Transverse colon (tissue), 4 donors: ENCODE measurements at regions not wholly inside any gene's neighbourhood (a gene's known extent, or its start where the extent isn't known, plus 50 kb on each side); places are given as distances from the start of the nearest gene placed in this dataset.

ENCODE experiments used
- DNase-seq: peaks from one replicate; pipeline ENCODE4 v3.0.0-alpha.2; 2019
- H3K27ac ChIP-seq, 4 donors: fragments of 200-600 bp; sonication (generic); 2 replicates each; pipeline ENCODE4 v1.5.1; 2016 to 2018; ENCODE audit warnings: inconsistent platforms in 4 of 4
- H3K27me3 ChIP-seq: fragments of 200-600 bp; sonication (generic); 2 replicates; pipeline ENCODE4 v1.5.1; 2017; ENCODE audit warnings: inconsistent platforms
- H3K36me3 ChIP-seq, 4 donors: fragments of 200-600 bp; sonication (generic); 2 replicates each; pipeline ENCODE4 v1.5.1; 2017 to 2019; ENCODE audit warnings: inconsistent platforms in 4 of 4
- H3K4me1 ChIP-seq, 4 donors: fragments of 200-600 bp; sonication (generic); 2 replicates each; pipeline ENCODE4 v1.5.1; 2017 to 2020; ENCODE audit warnings: inconsistent platforms in 4 of 4
- H3K4me3 ChIP-seq, 4 donors: fragments of 200-600 bp; sonication (generic); 1 replicate in 1 of 4; 2 replicates in 3 of 4; pipeline versions ENCODE4 v1.5.1 to v1.6.1; 2017 to 2019; ENCODE audit warnings: inconsistent platforms in 4 of 4
- H3K9me3 ChIP-seq, 2 donors: fragments of 200-600 bp; sonication (generic); 2 replicates each; pipeline ENCODE4 v1.5.1; 2017 to 2019; ENCODE audit warnings: inconsistent platforms in 2 of 2
- EP300 ChIP-seq: sonication (generic); formaldehyde crosslinking; IDR thresholded peaks from one replicate; pipeline ENCODE4 v1.6.1; 2017; ENCODE audit warnings: antibody characterized with exemption, low read depth
- POLR2A ChIP-seq: fragments of 450-650 bp; IDR thresholded peaks from one replicate; pipeline ENCODE4 v1.6.1; 2016; ENCODE audit warnings: antibody characterized with exemption, mild to moderate bottlenecking, moderate library complexity
- POLR2AphosphoS5 ChIP-seq, 3 donors: sonication (generic); formaldehyde crosslinking; IDR thresholded peaks; one replicate each; pipeline ENCODE4 v1.6.1; 2016; ENCODE audit warnings: antibody characterized with exemption in 3 of 3
- WGBS, 2 donors: methylation state at CpG; one replicate each; pipeline ENCODE4 v1.1.5; 2018; ENCODE audit warnings: low coverage in 1 of 2; 5-methylcytosine and 5-hydroxymethylcytosine counted together
- in situ Hi-C, 4 donors: fragments of 200-750 bp; cut with MboI; loops; one replicate each; pipeline versions ENCODE4 v1.15.0 to v1.15.1; 2017; ENCODE audit warnings: low sequenced_read_pairs in 3 of 4, low pct_ligation_motif_present in 1 of 4, low pct_unique_long_range_greater_than_20kb in 1 of 4
- intact Hi-C: fragments of 100-400 bp; cut with DNase I; formaldehyde crosslinking; loops from one replicate; pipeline ENCODE4 v1.15.1; 2023; ENCODE audit warnings: low total_unique reads
- TF ChIP-seq, protein P1 (sequence below), 5 experiments: fragments of 200-600 bp in 3 of 5; fragments of 450-650 bp in 2 of 5; sonication (generic) in 3 of 5; IDR thresholded peaks; 1 replicate in 2 of 5; 2 replicates in 3 of 5; pipeline ENCODE4 v1.5.1; 2016 to 2017; ENCODE audit warnings: antibody characterized with exemption in 5 of 5, inconsistent platforms in 3 of 5, mild to moderate bottlenecking in 2 of 5, moderate library complexity in 1 of 5

DNA sequence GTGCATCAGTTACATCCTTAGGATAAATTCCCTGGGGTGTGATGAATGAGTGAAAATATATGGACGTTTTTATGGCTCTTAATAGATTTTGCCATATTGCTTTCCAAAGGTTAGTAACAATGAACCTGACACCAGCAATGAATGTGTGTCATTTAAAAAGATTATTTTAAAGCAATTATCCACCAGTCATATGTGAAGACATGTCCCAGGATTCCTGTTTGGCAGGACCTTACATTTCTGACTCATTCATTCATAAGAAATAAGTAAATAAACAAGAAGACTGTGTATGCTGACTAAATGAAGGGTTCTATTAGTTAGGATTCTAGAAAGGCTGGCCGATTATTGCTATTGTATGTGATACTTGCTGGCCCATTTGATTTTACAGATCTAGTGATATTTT is 201.5 kb downstream of the SOX2 start:
- in situ Hi-C loops, result no loop called here
- Histone ChIP-seq H3K36me3 (no peaks in the 10 kb centered on the region), H3K4me3 (no peak overlapping the region), H3K27ac (no peak overlapping the region), H3K4me1 (no peaks in the 10 kb centered on the region), H3K27me3 (no peaks in the 10 kb centered on the region), H3K9me3 (no peaks in the 10 kb centered on the region)
- TF ChIP-seq POLR2A (no peak), EP300 (no peak), POLR2AphosphoS5 (IDR thresholded peaks at IDR 0.05) (no peak)
- TF ChIP-seq, protein P1, sequence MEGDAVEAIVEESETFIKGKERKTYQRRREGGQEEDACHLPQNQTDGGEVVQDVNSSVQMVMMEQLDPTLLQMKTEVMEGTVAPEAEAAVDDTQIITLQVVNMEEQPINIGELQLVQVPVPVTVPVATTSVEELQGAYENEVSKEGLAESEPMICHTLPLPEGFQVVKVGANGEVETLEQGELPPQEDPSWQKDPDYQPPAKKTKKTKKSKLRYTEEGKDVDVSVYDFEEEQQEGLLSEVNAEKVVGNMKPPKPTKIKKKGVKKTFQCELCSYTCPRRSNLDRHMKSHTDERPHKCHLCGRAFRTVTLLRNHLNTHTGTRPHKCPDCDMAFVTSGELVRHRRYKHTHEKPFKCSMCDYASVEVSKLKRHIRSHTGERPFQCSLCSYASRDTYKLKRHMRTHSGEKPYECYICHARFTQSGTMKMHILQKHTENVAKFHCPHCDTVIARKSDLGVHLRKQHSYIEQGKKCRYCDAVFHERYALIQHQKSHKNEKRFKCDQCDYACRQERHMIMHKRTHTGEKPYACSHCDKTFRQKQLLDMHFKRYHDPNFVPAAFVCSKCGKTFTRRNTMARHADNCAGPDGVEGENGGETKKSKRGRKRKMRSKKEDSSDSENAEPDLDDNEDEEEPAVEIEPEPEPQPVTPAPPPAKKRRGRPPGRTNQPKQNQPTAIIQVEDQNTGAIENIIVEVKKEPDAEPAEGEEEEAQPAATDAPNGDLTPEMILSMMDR (IDR thresholded peaks at IDR 0.05), result no peak
- intact Hi-C loops, result no loop called here
- no peak for DNase-seq
- WGBS, 2 donors, result 52 to 56% methylated on average over 2 of the region's 2 CpGs

DNA sequence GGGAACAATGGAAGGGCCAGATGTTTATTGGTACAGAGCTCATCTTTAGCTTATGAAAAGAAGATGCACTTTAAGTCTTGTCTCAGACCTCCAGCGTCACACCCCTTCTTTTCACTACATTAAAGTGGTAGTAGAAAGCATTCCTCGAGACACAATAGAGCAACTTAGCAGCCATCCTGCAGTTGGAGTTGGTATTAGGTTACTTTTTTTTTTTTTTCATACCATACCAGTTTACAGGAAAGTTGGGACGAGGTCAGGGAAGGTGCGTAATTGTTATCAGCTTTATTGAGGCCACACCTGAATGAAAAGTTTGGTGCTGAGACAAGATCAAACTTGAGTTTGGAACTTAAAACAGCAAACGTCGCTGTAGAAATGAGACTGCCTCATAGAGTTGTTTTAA is 203.8 kb downstream of the SOX2 start:
- 37 to 54% methylated on average over 5 to 6 of the region's 6 CpGs for WGBS, 2 donors
- in situ Hi-C loops, result no loop called here
- H3K36me3 ChIP-seq, result no peaks in the 10 kb centered on the region
- no peaks in the 10 kb centered on the region for H3K4me1 ChIP-seq
- no peak for DNase-seq
- H3K27ac ChIP-seq, result no peak overlapping the region
- H3K9me3 ChIP-seq, result no peaks in the 10 kb centered on the region
- H3K4me3 ChIP-seq, result no peak overlapping the region
- no peak for TF ChIP-seq POLR2A
- TF ChIP-seq EP300, result no peak
- no peak for TF ChIP-seq POLR2AphosphoS5 (IDR thresholded peaks at IDR 0.05)
- TF ChIP-seq, protein P1 (IDR thresholded peaks at IDR 0.05), result no peak
- intact Hi-C loops, result no loop called here
- no peaks in the 10 kb centered on the region for H3K27me3 ChIP-seq

DNA sequence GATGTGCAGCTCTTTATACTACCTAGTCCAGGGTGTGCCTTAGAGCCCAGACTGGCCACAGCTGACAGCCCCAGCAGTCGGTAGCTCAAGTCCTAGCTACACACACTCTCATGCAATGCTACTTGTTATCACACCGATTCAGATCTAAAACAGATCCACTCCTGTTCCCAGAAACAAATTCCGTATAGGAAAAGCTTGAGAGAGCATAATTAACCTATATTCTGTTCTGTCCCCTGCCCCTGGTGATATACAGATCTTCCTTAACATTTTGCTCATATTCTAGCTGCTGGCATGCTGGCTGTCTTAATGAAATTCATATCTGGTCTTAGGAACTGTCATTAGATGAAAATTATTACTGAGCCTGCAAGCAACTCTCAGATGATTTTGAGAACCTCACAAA is 204.3 kb downstream of the SOX2 start:
- no peaks in the 10 kb centered on the region for H3K36me3 ChIP-seq
- no peaks in the 10 kb centered on the region for H3K9me3 ChIP-seq
- H3K4me3 ChIP-seq, result no peak overlapping the region
- intact Hi-C loops (no loop called here), in situ Hi-C loops (no loop called here)
- H3K27ac ChIP-seq, result no peak overlapping the region
- H3K4me1 ChIP-seq, result no peaks in the 10 kb centered on the region
- TF ChIP-seq, protein P1 (IDR thresholded peaks at IDR 0.05), result no peak
- TF ChIP-seq EP300 (no peak), POLR2A (no peak), POLR2AphosphoS5 (IDR thresholded peaks at IDR 0.05) (no peak)
- DNase-seq, result no peak
- H3K27me3 ChIP-seq, result no peaks in the 10 kb centered on the region
- WGBS, 2 donors, result 40 to 71% methylated on average over 1 to 3 of the region's 3 CpGs

DNA sequence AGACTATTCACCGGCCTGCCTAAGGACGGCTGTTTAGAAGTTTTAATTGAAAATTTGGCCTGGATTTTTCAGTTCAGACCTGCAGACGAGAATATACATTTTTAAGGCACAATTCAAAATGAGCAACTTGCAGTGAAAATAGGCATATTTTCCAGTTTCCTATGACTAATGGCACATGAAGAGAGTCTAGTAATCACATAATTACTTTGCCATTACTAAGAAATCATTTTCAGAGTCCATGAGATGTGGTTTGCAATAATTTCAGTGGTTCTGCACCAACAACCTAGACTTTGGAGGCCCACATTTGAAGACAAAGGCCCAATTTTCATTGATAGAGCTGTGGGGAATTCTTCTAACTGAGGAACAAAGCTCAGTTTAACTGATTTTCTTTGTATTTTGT is 205.3 kb downstream of the SOX2 start:
- Histone ChIP-seq H3K4me1 (no peaks in the 10 kb centered on the region), H3K27me3 (no peaks in the 10 kb centered on the region), H3K27ac (no peak overlapping the region), H3K36me3 (no peaks in the 10 kb centered on the region), H3K4me3 (no peak overlapping the region), H3K9me3 (no peaks in the 10 kb centered on the region)
- no peak for DNase-seq
- in situ Hi-C loops (no loop called here), intact Hi-C loops (no loop called here)
- 62 to 78% methylated on average over 3 of the region's 3 CpGs for WGBS, 2 donors
- TF ChIP-seq POLR2A (no peak), POLR2AphosphoS5 (IDR thresholded peaks at IDR 0.05) (no peak), EP300 (no peak)
- TF ChIP-seq, protein P1 (IDR thresholded peaks at IDR 0.05), result no peak
